Endometrium (tissue), 2 donors: ENCODE measurements at regions not wholly inside any gene's neighbourhood (a gene's known extent, or its start where the extent isn't known, plus 50 kb on each side); places are given as distances from the start of the nearest gene placed in this dataset.

ENCODE experiments used
- FAIRE-seq: peaks from 2 replicates; lab custom pipeline; 2012; peaks lifted over from hg19 to GRCh38; lab: Jason Lieb, UNC
- donor health status: control.
- donor health status: control.

- no peak for FAIRE-seq
Observed at GRCh38 chr3:117768581-117768980, 1059.0 kb downstream of the TUSC7 start.

GRCh38 chr3:117774130-117774529, 1064.6 kb downstream of the TUSC7 start:
- no peak for FAIRE-seq

- no peak for FAIRE-seq
Observed at GRCh38 chr3:117786349-117786748, 1076.8 kb downstream of the TUSC7 start.

GRCh38 chr3:117788061-117788460, 1078.5 kb downstream of the TUSC7 start:
- FAIRE-seq, result no peak

DNA sequence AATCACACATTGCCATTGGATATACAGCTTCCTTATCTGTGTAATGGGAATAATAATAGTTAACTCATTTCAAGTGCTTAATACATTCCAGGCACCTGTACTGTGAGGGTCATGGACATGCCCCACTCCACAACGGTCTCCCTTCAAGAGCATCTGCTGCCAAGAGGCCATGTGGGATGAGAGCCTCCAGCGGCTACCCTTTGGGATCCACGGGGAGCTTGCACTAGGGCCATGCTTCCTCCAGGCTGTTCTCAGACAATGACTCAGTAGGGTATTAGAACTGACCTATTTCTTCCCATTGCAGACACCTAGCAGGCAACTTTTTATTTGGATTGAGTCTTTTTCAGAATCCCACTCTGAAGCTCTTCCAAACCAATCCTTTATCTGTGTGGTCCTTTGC, 1078.9 kb downstream of the TUSC7 start:
- FAIRE-seq, result no peak

DNA sequence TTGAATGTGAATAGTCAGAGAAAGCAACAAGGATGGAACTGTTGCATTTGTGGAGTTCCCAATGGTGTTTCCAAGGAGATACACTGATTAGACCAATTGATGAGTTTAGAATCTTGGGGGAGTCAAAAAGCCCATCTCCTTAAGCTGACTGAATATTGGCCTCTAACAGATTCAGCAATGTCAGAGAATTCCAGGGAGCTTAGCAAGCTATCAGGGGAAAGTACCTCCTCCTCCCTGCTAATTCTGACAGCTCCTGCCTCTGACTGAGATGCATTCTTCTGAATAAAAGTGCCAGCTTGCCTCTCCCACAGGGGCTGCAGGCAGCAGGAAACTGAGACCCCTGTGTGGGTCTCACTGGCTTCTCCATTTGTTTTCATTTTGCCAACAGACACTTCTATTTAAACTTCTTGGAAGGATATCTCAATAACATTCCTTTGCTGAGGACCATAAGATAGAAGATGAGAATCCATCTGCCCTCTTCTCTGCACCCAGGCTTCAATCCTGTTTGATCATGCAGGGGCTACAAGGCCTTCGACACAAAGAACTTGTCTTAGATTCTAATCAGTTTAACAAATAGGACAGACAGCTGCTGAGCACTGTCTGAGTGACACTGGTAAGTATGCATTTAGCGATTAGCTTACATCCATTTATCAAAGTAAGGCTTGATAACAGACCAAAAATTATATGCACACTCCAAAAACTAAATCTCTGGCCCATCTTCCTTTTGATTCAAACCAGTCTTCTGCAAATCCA, 1080.8 kb downstream of the TUSC7 start:
- FAIRE-seq, result no peak

DNA sequence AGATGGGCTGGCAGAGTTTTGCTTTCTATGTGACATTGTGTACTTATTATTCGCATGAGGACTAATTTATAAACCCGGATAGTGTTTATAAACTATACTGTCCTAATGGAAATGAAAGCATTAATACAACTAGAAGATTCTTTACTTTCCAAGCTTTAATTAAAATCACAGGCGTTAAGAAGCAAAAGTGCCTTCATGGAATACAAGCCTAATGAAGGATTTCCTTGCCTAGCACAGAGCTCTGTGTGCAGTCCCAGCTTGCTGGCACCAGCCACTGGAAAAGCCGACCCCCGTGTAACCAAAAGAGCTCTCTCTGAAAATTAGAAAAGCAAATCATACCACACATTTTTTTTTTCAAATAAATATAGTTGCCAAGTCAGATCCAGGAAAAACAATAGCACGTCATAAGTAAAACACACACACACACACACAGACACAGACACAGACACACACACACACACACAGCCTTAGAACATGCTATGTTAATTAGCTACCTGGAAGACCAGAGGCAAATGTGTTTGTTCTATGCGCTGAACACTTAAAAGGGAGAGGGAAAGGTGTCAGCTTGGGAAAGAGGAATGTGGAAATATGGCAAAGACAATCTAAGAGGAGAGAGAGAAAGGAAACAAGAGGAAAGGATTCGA, 1084.2 kb downstream of the TUSC7 start:
- no peak for FAIRE-seq

GRCh38 chr3:117798221-117798620, 1088.6 kb downstream of the TUSC7 start:
- no peak for FAIRE-seq

GRCh38 chr3:117798687-117799386, 1089.3 kb downstream of the TUSC7 start:
- FAIRE-seq, result no peak

GRCh38 chr3:117799387-117799735, 1089.8 kb downstream of the TUSC7 start:
- FAIRE-seq, result no peak

DNA sequence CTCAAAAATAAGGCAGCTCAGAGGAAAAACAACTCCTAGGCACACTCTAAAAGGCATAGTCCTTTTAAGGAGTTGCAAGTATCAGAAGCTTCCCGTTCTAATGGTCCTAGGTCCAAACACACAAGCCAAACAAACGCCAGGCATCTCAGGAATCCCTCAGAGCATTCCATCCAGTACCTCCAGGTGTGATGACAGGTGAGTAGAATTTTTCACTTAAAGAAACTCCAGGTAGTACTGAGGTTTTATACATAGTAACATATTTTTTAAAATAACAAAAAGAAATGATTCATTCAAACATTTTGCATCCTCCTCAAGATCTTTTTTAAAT, 1092.3 kb downstream of the TUSC7 start:
- FAIRE-seq, result no peak

- FAIRE-seq, result no peak
Observed at GRCh38 chr3:117809186-117810081, 1099.9 kb downstream of the TUSC7 start.

DNA sequence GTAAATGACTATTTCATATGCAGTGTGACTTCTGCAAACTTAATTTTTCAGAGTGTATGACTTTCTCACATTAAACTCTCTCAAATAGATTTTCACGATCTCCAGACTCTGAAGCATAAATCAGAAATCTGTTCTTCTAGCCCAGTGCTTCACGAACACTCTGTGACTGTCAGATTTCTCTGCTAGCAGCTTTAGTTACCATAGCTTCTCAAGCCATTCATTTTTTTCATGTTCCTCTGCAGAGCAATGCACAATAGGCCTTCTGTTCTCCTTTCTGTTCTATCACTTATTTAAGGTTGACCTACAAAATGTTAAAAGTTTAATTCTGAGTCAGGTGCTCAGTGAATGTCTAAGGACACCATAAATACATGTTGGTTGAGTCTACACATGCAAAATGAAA, 1102.2 kb downstream of the TUSC7 start:
- FAIRE-seq, result no peak

- no peak for FAIRE-seq
Observed at GRCh38 chr3:117814975-117815374, 1105.4 kb downstream of the TUSC7 start.

DNA sequence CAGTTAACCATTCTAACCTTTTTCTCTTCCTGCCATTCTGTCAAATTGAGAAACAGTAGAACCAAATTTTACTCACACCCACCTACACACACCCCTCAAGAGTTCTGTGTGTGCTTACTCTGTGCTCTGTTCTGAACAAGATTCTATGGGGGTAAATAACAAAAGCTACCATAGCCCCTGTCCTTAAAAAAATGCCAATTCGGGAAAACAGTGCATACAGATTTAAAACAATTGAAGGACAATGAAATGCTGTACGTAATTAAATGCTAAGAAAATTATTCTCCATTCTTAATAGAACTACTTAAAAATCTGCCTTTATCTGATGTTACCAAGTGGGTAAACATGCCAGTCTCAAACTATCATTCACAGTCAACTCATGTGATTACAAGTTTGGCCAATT, 1107.5 kb downstream of the TUSC7 start:
- no peak for FAIRE-seq

GRCh38 chr3:117818592-117818991, 1109.0 kb downstream of the TUSC7 start:
- no peak for FAIRE-seq

GRCh38 chr3:117820658-117821299, 1111.2 kb downstream of the TUSC7 start:
- no peak for FAIRE-seq

- no peak for FAIRE-seq
Observed at GRCh38 chr3:117822416-117822815, 1112.8 kb downstream of the TUSC7 start.

- no peak for FAIRE-seq
Observed at GRCh38 chr3:117836296-117836695, 1126.7 kb downstream of the TUSC7 start.

GRCh38 chr3:117837391-117837790, 1127.8 kb downstream of the TUSC7 start:
- FAIRE-seq, result no peak

- no peak for FAIRE-seq
Observed at GRCh38 chr3:117842086-117842485, 1132.5 kb downstream of the TUSC7 start.

- no peak for FAIRE-seq
Observed at GRCh38 chr3:117843356-117843755, 1133.8 kb downstream of the TUSC7 start.
